ENCODE measurements at regions not wholly inside any gene's neighbourhood (a gene's known extent, or its start where the extent isn't known, plus 50 kb on each side); places are given as distances from the start of the nearest gene placed in this dataset.

GRCh38 chr1:34270181-34270580 lies 93.5 kb downstream of the C1orf94 start:
- DNase-seq, result no peak

- no peak for DNase-seq
Measured at GRCh38 chr1:34272152-34272551, 95.4 kb downstream of the C1orf94 start.

- DNase-seq, result no peak
Measured at GRCh38 chr1:34275150-34275549, 98.4 kb downstream of the C1orf94 start.

DNA sequence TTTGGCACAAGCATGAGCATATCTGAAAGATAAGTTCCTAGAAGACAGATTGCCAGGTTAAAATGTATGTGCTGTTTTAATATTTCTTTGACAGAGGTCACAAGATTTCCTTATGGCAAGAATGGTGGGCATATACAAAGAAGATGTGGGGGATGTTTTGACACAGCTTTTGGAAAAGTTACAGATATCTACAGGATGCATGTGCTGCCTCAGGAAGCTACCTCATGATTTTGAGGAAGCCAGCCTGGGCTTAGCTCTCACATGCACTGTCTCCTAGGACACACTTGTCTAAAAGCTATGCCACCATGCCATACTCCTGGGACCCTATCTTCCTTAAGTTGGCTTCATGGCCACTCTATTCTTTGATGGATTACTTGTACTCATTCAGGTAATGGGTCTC lies 99.9 kb downstream of the C1orf94 start:
- no peak for DNase-seq

DNA sequence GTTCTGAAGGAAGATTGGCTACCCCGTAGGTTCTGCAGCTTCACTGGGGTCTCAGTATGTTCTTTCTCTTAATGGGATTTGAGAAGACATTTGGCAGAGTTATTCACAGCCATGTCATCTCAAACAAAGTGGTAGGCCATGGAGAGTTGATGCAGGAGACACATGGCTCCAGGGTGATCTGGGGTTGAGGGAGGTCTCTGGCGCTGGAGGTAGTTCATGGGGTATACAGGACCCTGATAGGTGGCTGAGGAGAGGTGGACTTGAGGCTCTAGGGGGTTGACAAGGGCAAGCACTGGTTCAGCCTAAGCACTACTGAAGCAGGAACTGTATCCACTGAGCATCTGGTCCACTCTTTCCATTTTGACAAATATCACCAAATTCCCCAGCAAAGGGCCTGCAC lies 100.4 kb downstream of the C1orf94 start:
- DNase-seq, result no peak

GRCh38 chr1:34278211-34278610 lies 101.5 kb downstream of the C1orf94 start:
- no peak for DNase-seq

- no peak for DNase-seq
Measured at GRCh38 chr1:34279971-34280370, 103.3 kb downstream of the C1orf94 start.

DNA sequence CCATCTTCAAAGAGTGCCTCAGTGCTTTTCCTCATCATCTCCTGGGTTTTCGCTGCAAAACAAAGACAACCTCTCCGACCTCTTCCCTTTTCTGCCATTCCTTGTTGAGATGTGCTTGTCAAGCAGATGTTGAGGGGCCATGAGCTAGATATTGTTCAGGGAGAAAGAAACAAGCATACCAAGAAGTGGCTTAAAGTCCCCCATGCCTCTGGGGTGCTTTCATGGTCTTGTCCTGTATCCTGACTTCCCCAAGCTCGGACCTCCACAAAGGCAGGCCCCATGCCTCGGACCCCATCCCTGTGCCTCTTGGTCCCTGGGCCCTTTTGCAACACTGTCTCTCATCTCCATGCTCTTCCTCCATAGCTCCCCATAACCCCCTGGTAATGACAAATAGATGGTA lies 103.8 kb downstream of the C1orf94 start:
- DNase-seq, result no peak

DNA sequence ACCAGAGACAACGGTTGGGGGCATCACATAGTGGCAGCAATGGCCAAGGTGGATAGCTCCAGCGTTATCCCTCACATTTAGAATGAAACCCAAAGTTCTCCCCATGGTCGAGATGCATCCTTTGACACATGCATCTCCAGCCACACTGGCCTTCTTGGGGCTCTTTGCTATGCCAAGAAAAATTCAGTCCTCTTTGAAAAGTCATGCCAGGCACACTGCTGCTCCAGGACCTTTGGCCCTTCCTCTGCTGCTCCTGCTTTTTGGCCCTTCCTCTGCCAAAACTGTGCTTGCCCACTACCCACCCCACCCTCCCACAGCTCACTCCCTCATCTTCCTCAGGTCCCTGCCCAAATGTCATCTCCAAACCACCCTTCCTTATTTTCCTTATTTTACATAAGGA lies 106.4 kb downstream of the C1orf94 start:
- no peak for DNase-seq

GRCh38 chr1:34286511-34286910 lies 109.8 kb downstream of the C1orf94 start:
- no peak for DNase-seq

DNA sequence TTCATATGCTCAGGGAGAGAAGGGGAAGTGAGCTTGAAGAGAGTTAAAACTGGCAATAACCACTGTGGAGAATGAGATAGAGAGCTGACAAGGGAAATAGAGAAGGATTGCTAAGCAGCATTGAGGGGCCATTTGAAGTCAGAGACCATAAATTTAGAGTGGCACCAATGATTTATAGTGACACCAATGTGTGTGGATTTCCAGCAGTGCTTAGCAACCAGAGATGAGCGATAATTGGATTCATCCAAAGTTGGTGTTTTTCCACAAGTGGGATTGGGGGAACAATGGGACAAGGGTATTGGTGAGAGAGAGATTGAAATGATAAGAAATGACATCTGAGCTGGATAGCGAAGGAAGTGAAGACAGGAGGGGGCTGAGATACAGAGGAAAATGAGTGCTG lies 114.1 kb downstream of the C1orf94 start:
- peak; percentile 83 for DNase-seq

GRCh38 chr1:34292472-34292871 lies 115.8 kb downstream of the C1orf94 start:
- DNase-seq, result no peak

DNA sequence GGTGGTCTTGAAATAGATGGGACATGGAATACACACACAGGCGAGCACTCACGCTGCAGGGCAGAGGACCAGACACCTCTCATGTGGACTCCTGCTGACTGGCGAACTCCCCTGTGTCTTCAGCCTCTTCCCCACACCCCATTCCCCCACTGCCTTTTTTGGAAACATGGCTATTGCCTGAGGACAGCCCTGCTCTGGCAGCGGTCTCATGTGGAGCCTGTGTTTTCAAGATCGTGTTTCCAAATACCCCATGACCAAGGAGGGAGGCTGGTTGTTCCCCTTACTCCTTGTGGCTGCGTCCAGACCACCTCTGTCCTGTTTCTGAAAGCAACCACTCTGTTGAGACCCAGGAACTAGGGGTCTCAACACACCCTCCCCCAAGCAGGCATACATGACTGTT lies 119.4 kb downstream of the C1orf94 start:
- no peak for DNase-seq

DNA sequence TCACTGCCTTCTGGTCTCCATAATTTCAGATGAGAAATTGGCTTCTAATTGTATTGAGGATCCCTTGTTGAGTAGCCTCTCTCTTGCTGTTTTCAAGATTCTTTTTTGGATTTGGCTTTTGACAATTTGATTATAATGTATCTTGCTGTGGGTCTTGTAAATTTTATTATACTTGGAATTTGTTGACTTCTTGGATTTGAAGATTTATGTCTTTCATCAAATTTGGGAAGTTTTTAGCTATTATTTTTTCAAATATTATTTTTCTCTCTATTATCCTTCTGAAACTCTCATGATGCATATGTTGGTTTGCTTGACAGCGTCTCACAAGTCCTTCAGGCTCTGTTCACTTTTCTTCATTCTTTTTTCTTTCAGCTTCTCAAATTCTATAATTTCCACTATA lies 126.1 kb downstream of the C1orf94 start:
- no peak for DNase-seq

DNA sequence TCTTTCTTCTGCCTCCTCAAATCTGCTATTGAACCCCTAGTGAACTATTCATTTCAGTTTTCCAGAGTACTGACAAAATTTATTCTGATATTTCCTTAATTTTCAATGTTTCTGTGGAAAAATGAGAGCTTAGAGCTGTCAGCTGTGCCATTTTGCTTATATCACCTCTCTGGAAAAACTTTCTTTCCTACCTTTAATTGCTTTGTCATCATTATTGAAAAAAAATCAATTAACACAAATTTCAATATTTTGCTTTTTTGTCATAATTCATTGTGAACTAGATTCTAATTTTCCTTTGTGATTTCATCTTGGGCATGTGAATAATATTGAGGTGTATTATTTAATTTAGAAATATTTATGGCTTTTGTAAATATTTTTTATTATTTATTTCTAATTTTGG lies 126.5 kb downstream of the C1orf94 start:
- DNase-seq, result no peak

- no peak for DNase-seq
Measured at GRCh38 chr1:34306568-34306967, 129.9 kb downstream of the C1orf94 start.

- no peak for DNase-seq
Measured at GRCh38 chr1:34312359-34312758, 135.7 kb downstream of the C1orf94 start.

- DNase-seq, result no peak
Measured at GRCh38 chr1:34315974-34316373, 139.3 kb downstream of the C1orf94 start.

- no peak for DNase-seq
Measured at GRCh38 chr1:34316773-34317172, 140.1 kb downstream of the C1orf94 start.

DNA sequence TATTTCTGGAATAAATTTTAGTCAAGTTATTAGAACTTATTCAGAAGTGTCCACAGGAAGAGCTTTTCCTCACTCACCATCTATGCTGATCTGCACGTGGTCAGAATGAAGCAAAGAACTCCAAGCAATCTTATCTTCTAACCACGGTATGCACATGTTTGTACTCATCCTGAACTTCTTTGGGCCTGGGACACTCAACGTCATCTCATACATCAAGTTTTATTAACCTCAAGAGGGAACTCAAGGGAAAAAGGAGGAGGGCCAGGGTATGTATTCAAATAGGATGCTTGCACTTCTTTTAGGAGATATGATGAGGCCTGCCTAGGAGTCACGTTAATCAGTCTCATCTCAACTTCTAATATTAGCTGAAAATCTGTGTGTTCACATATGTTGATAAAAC lies 142.5 kb downstream of the C1orf94 start:
- no peak for DNase-seq

DNA sequence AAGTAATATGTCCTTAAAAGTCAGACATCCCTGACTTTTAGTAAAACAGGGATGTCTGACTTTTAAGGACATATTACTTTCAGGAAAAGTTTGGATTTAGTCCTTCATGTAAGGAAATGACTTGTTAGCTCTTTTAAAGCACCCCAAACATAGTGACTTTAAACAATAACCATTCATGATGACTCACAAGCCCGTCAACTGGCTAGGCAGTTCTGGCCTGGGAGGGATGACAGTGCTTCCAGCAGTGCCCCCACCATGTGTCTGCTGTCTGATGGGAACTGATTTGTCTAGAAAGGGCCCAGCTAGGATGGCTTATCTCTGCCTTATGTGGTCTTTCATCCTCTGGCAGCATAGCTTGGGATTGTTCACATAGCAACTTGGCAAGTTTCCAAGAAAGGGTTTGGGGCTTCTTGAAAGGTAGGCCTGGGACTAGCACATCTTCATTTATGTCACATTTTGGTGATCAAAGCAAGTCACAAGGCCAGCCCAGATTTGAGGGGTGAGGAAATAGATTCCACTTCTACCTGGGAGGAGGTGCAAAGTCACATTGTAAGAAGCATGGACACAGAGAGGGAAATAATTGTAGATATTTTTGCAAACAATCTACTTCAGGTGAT lies 143.5 kb downstream of the C1orf94 start:
- DNase-seq, result peak; percentile 12

DNA sequence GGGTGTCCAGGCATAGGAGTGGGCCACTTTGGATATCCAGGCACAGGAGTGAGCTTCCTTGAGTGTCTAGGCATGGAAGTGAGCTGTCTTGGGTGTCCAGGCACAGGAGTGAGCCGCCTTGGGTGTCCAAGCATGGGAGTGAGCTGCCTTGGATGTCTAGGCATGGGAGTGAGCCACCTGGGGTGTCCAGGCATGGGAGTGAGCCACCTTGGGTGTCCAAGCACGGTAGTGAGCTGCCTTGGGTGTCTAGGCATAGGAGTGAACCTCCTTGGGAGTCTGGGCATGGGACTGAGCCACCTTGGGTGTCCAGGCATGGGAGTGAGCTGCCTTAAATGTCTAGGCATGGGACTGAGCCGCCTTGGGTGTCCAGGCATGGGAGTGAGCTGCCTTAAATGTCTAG lies 146.3 kb downstream of the C1orf94 start:
- DNase-seq, result no peak

DNA sequence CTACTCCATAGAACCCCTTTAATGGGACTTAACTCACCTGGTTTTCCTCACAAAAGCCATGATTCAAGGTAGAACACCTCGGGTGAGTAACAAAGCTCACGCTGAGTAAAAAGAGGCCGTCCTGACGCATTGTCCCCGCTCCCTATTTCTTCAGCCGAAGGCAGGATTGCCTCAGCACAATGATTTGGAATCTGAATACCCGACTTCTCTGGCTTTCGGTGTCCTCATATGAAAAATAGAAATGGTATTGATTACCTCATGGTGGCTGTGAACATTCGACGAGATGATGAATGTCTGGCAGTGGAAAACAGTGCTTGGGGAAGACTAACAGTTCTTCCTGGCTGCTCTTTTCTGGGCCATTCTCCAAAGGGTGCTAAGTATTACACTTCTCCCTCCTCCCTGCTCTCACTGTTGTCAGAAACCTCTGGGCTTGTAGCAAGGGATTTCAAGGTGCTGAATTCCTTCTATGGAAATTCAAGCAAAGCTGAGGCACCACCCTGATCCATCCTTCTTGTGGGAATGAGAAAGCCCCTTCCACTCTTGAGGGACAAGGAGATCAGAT lies 148.3 kb downstream of the C1orf94 start:
- DNase-seq, result no peak

GRCh38 chr1:34328281-34328799 lies 151.6 kb downstream of the C1orf94 start:
- DNase-seq, result no peak

- DNase-seq, result no peak
Measured at GRCh38 chr1:34330061-34330460, 153.4 kb downstream of the C1orf94 start.
